Stimulated activated naive CD8-positive, alpha-beta T cell treated with anti-CD3 and anti-CD28 coated beads, Interleukin-15, Interleukin-2, amounts not matched to agents 100 ng/mL and 50 ng/mL, for 24 hours (primary cell): ENCODE measurements at regions not wholly inside any gene's neighbourhood (a gene's known extent, or its start where the extent isn't known, plus 50 kb on each side); places are given as distances from the start of the nearest gene placed in this dataset.
"Not testable (repeated sequence)": the region's sequence is repeated elsewhere in the genome, so short reads cannot be mapped to it uniquely, and the experiment has no call there.

Source experiments
- H3K27ac Mint-ChIP-seq: one replicate; pipeline ENCODE4 v1.8.0; 2021; ENCODE audit warnings: mild to moderate bottlenecking, mixed read lengths
- H3K27me3 Mint-ChIP-seq: one replicate; pipeline ENCODE4 v1.8.0; 2021; ENCODE audit warnings: mixed read lengths
- H3K36me3 Mint-ChIP-seq: one replicate; pipeline ENCODE4 v1.8.0; 2021; ENCODE audit warnings: low read depth, mixed read lengths
- H3K4me1 Mint-ChIP-seq: one replicate; pipeline ENCODE4 v1.8.0; 2021; ENCODE audit warnings: low read depth, mixed read lengths
- H3K4me3 Mint-ChIP-seq: one replicate; pipeline ENCODE4 v1.8.0; 2021; ENCODE audit warnings: mild to moderate bottlenecking, mixed read lengths
- H3K9me3 Mint-ChIP-seq: one replicate; pipeline ENCODE4 v1.8.0; 2021; ENCODE audit warnings: mixed read lengths

- H3K9me3 Mint-ChIP-seq = peaks cover 7% of the 10 kb centered on the region
Observed at GRCh38 chr1:220967911-220968310, 88.7 kb downstream of the HLX start.

GRCh38 chr1:220969281-220969680 lies 90.0 kb downstream of the HLX start:
- not testable (repeated sequence) for H3K27me3 Mint-ChIP-seq, H3K27ac Mint-ChIP-seq, H3K4me1 Mint-ChIP-seq, H3K36me3 Mint-ChIP-seq, H3K4me3 Mint-ChIP-seq, H3K9me3 Mint-ChIP-seq

More at GRCh38 chr1:220967911-220968310, 88.7 kb downstream of the HLX start:
- H3K27me3 Mint-ChIP-seq = no peaks in the 10 kb centered on the region
- no peaks in the 10 kb centered on the region for H3K36me3 Mint-ChIP-seq
- no peak overlapping the region for H3K4me3 Mint-ChIP-seq
- H3K4me1 Mint-ChIP-seq = no peaks in the 10 kb centered on the region
- no peak overlapping the region for H3K27ac Mint-ChIP-seq

- no peaks in the 10 kb centered on the region for H3K36me3 Mint-ChIP-seq
- no peaks in the 10 kb centered on the region for H3K4me1 Mint-ChIP-seq
- no peaks in the 10 kb centered on the region for H3K9me3 Mint-ChIP-seq
- H3K27me3 Mint-ChIP-seq = no peaks in the 10 kb centered on the region
- no peak overlapping the region for H3K4me3 Mint-ChIP-seq
- H3K27ac Mint-ChIP-seq = no peak overlapping the region
Observed at GRCh38 chr1:220970311-220970710, 91.1 kb downstream of the HLX start.

GRCh38 chr1:220971221-220971620 lies 92.0 kb downstream of the HLX start:
- no peaks in the 10 kb centered on the region for H3K27me3 Mint-ChIP-seq
- no peak overlapping the region for H3K27ac Mint-ChIP-seq
- H3K9me3 Mint-ChIP-seq = no peaks in the 10 kb centered on the region
- no peaks in the 10 kb centered on the region for H3K36me3 Mint-ChIP-seq
- no peaks in the 10 kb centered on the region for H3K4me1 Mint-ChIP-seq
- H3K4me3 Mint-ChIP-seq = no peak overlapping the region

GRCh38 chr1:220974431-220974830 lies 95.2 kb downstream of the HLX start:
- Mint-ChIP-seq H3K4me1 (no peaks in the 10 kb centered on the region), H3K27ac (no peak overlapping the region), H3K4me3 (no peak overlapping the region), H3K36me3 (no peaks in the 10 kb centered on the region), H3K9me3 (no peaks in the 10 kb centered on the region), H3K27me3 (no peaks in the 10 kb centered on the region)

GRCh38 chr1:220976390-220976789 lies 97.1 kb downstream of the HLX start:
- Mint-ChIP-seq H3K27me3 (no peaks in the 10 kb centered on the region), H3K4me1 (no peaks in the 10 kb centered on the region), H3K36me3 (no peaks in the 10 kb centered on the region), H3K9me3 (no peaks in the 10 kb centered on the region), H3K4me3 (no peak overlapping the region), H3K27ac (no peak overlapping the region)

GRCh38 chr1:220979371-220979770 lies 100.1 kb downstream of the HLX start:
- Mint-ChIP-seq H3K9me3 (no peaks in the 10 kb centered on the region), H3K36me3 (no peaks in the 10 kb centered on the region), H3K4me1 (no peaks in the 10 kb centered on the region), H3K27ac (no peak overlapping the region), H3K4me3 (no peak overlapping the region), H3K27me3 (no peaks in the 10 kb centered on the region)

GRCh38 chr1:220982686-220983085 lies 103.4 kb downstream of the HLX start:
- no peaks in the 10 kb centered on the region for H3K4me1 Mint-ChIP-seq
- H3K36me3 Mint-ChIP-seq = no peaks in the 10 kb centered on the region
- H3K27ac Mint-ChIP-seq = no peak overlapping the region
- H3K9me3 Mint-ChIP-seq = no peaks in the 10 kb centered on the region
- H3K27me3 Mint-ChIP-seq = no peaks in the 10 kb centered on the region
- H3K4me3 Mint-ChIP-seq = no peak overlapping the region

- peaks cover under 1% of the 10 kb centered on the region for H3K9me3 Mint-ChIP-seq
- no peak overlapping the region for H3K4me3 Mint-ChIP-seq
- H3K36me3 Mint-ChIP-seq = no peaks in the 10 kb centered on the region
- no peak overlapping the region for H3K27ac Mint-ChIP-seq
- H3K27me3 Mint-ChIP-seq = no peaks in the 10 kb centered on the region
- no peaks in the 10 kb centered on the region for H3K4me1 Mint-ChIP-seq
Observed at GRCh38 chr1:220983877-220984635, 104.8 kb downstream of the HLX start.

GRCh38 chr1:220990427-220991339 lies 111.4 kb downstream of the HLX start:
- peaks cover 13% of the 10 kb centered on the region for H3K27me3 Mint-ChIP-seq
- no peaks in the 10 kb centered on the region for H3K4me1 Mint-ChIP-seq
- no peaks in the 10 kb centered on the region for H3K36me3 Mint-ChIP-seq
- H3K27ac Mint-ChIP-seq = no peak overlapping the region
- H3K9me3 Mint-ChIP-seq = peaks cover 6% of the 10 kb centered on the region
- no peak overlapping the region for H3K4me3 Mint-ChIP-seq

GRCh38 chr1:220991506-220991905 lies 112.3 kb downstream of the HLX start:
- Mint-ChIP-seq H3K4me1 (no peaks in the 10 kb centered on the region), H3K36me3 (no peaks in the 10 kb centered on the region), H3K27ac (no peak overlapping the region), H3K27me3 (peaks cover 13% of the 10 kb centered on the region), H3K4me3 (no peak overlapping the region), H3K9me3 (peaks cover 6% of the 10 kb centered on the region)

- peaks cover 16% of the 10 kb centered on the region for H3K27me3 Mint-ChIP-seq
- H3K27ac Mint-ChIP-seq = no peak overlapping the region
- H3K9me3 Mint-ChIP-seq = peaks cover 11% of the 10 kb centered on the region
- no peaks in the 10 kb centered on the region for H3K4me1 Mint-ChIP-seq
- H3K4me3 Mint-ChIP-seq = no peak overlapping the region
- H3K36me3 Mint-ChIP-seq = no peaks in the 10 kb centered on the region
Observed at GRCh38 chr1:220991959-220992704, 112.9 kb downstream of the HLX start.

- Mint-ChIP-seq H3K4me1 (no peaks in the 10 kb centered on the region), H3K27me3 (peaks cover 16% of the 10 kb centered on the region), H3K36me3 (no peaks in the 10 kb centered on the region), H3K27ac (no peak overlapping the region), H3K4me3 (no peak overlapping the region), H3K9me3 (peaks cover 11% of the 10 kb centered on the region)
Observed at GRCh38 chr1:220992705-220993052, 113.4 kb downstream of the HLX start.

GRCh38 chr1:220994671-220995070 lies 115.4 kb downstream of the HLX start:
- no peak overlapping the region for H3K27ac Mint-ChIP-seq
- no peaks in the 10 kb centered on the region for H3K4me1 Mint-ChIP-seq
- H3K27me3 Mint-ChIP-seq = peaks cover 16% of the 10 kb centered on the region

GRCh38 chr1:220997791-220998190 lies 118.5 kb downstream of the HLX start:
- no peak overlapping the region for H3K4me3 Mint-ChIP-seq
- H3K9me3 Mint-ChIP-seq = peaks cover 5% of the 10 kb centered on the region
- no peak overlapping the region for H3K27ac Mint-ChIP-seq
- no peaks in the 10 kb centered on the region for H3K4me1 Mint-ChIP-seq
- H3K36me3 Mint-ChIP-seq = no peaks in the 10 kb centered on the region
- peaks cover 6% of the 10 kb centered on the region for H3K27me3 Mint-ChIP-seq

More at GRCh38 chr1:220994671-220995070, 115.4 kb downstream of the HLX start:
- no peak overlapping the region for H3K4me3 Mint-ChIP-seq
- no peaks in the 10 kb centered on the region for H3K36me3 Mint-ChIP-seq
- peaks cover 8% of the 10 kb centered on the region for H3K9me3 Mint-ChIP-seq
